IMR-90 (cell line): ENCODE measurements at regions not wholly inside any gene's neighbourhood (a gene's known extent, or its start where the extent isn't known, plus 50 kb on each side); places are given as distances from the start of the nearest gene placed in this dataset.

ENCODE experiments used
- ATAC-seq: fragments of 200-7000 bp; cut with Tn5 transposase; 2 replicates; pipeline ENCODE4 v1.9.1; 2020; ENCODE audit warnings: low read depth, mild to moderate bottlenecking, moderate library complexity
- BruUV-seq: library from RNA; stranded (reverse); fragments of 400-500 nt; replicated peaks from 2 replicates; lab custom pipeline; 2021; lab: Mats Ljungman, UMichigan
- CTCF ChIA-PET: fragments of 300-600 bp; formaldehyde crosslinking; extraction: SDS; loops from one replicate; lab custom pipeline; 2021; ENCODE audit warnings: antibody characterized with exemption; lab: Yijun Ruan, JAX
- POLR2A ChIA-PET: fragments of 300-600 bp; sonication (Branson Sonifier 250); formaldehyde crosslinking; loops from one replicate; lab custom pipeline; 2022; ENCODE audit warnings: antibody characterized with exemption; ENCODE audit not compliant: unreplicated experiment; lab: Charles Lee
- DNase-seq: peaks from one replicate; pipeline ENCODE4 v3.0.0; 2013
- H2AFZ ChIP-seq: replicated peaks from 2 replicates; pipeline ENCODE3; 2013; ENCODE audit warnings: low read length, mild to moderate bottlenecking; ENCODE audit not compliant: poor library complexity
- H2AK5ac ChIP-seq: 2 replicates; pipeline ENCODE4 v1.6.1; 2013; ENCODE audit warnings: low read depth, low read length, inconsistent platforms
- H2AK9ac ChIP-seq: replicated peaks from 2 replicates; pipeline ENCODE3; 2013; ENCODE audit warnings: mild to moderate bottlenecking, low read depth, low read length, moderate library complexity; ENCODE audit not compliant: poor library complexity
- H2BK120ac ChIP-seq: 2 replicates; pipeline ENCODE4 v1.6.1; 2013; ENCODE audit warnings: low read depth, low read length, inconsistent platforms
- H2BK15ac ChIP-seq: 3 replicates; pipeline ENCODE4 v1.6.1; 2013; ENCODE audit warnings: low read depth, low read length, inconsistent platforms
- H2BK20ac ChIP-seq: 2 replicates; pipeline ENCODE4 v1.6.1; 2013; ENCODE audit warnings: low read depth, mild to moderate bottlenecking, inconsistent platforms, low read length, moderate library complexity
- H2BK5ac ChIP-seq: 2 replicates; pipeline ENCODE4 v1.6.1; 2013; ENCODE audit warnings: mild to moderate bottlenecking, low read depth, low read length, inconsistent platforms; ENCODE audit not compliant: poor library complexity, severe bottlenecking
- H3K14ac ChIP-seq: replicated peaks from 2 replicates; pipeline ENCODE4 v1.6.1; 2013; ENCODE audit warnings: low read depth, low read length, inconsistent platforms
- H3K18ac ChIP-seq: 2 replicates; pipeline ENCODE4 v1.6.1; 2013; ENCODE audit warnings: low read depth, low read length, control low read depth
- H3K23ac ChIP-seq: 2 replicates; pipeline ENCODE4 v1.6.1; 2013; ENCODE audit warnings: low read depth, low read length, inconsistent platforms
- H3K27ac ChIP-seq: 2 replicates; pipeline ENCODE4 v1.5.1; 2013; ENCODE audit warnings: mild to moderate bottlenecking, control low read depth, low read length; ENCODE audit not compliant: insufficient read depth
- H3K27me3 ChIP-seq: 2 replicates; pipeline ENCODE4 v1.6.1; 2013; ENCODE audit warnings: low read length; ENCODE audit not compliant: control insufficient read depth, insufficient read depth
- H3K36me3 ChIP-seq: 2 replicates; pipeline ENCODE4 v1.6.1; 2013; ENCODE audit warnings: low read length, mixed read lengths; ENCODE audit not compliant: control insufficient read depth, insufficient read depth
- H3K4ac ChIP-seq: 2 replicates; pipeline ENCODE4 v1.6.1; 2013; ENCODE audit warnings: low read depth, low read length, inconsistent platforms
- H3K4me1 ChIP-seq: 2 replicates; pipeline ENCODE4 v1.6.1; 2013; ENCODE audit warnings: low read length, mixed read lengths; ENCODE audit not compliant: control insufficient read depth, insufficient read depth
- H3K4me2 ChIP-seq: 2 replicates; pipeline ENCODE4 v1.6.1; 2013; ENCODE audit warnings: low read depth, mild to moderate bottlenecking, control low read depth, low read length, moderate library complexity
- H3K4me3 ChIP-seq: 2 replicates; pipeline ENCODE4 v1.5.1; 2013; ENCODE audit warnings: low read depth, mild to moderate bottlenecking, control low read depth, low read length, moderate library complexity; ENCODE audit not compliant: insufficient read depth
- H3K56ac ChIP-seq: 2 replicates; pipeline ENCODE4 v1.6.1; 2013; ENCODE audit warnings: low read length, inconsistent platforms; ENCODE audit not compliant: insufficient read depth; ENCODE audit errors: extremely low read depth
- H3K79me1 ChIP-seq, 2 experiments: 2 replicates each; pipeline ENCODE4 v1.6.1; 2013; ENCODE audit warnings: low read length in 2 of 2, inconsistent platforms in 1 of 2, low read depth in 1 of 2
- H3K9ac ChIP-seq: 2 replicates; pipeline ENCODE4 v1.6.1; 2013; ENCODE audit warnings: low read depth, low read length, control low read depth
- H3K9me1 ChIP-seq: 2 replicates; pipeline ENCODE4 v1.6.1; 2013; ENCODE audit warnings: low read length, inconsistent platforms; ENCODE audit not compliant: insufficient read depth
- H3K9me3 ChIP-seq: 2 replicates; pipeline ENCODE4 v1.6.1; 2013; ENCODE audit warnings: low read length; ENCODE audit not compliant: control insufficient read depth, insufficient read depth
- H4K20me1 ChIP-seq: 2 replicates; pipeline ENCODE4 v1.6.1; 2013; ENCODE audit warnings: low read length, inconsistent platforms; ENCODE audit not compliant: insufficient read depth
- H4K5ac ChIP-seq: 2 replicates; pipeline ENCODE4 v1.6.1; 2013; ENCODE audit warnings: mild to moderate bottlenecking, low read depth, low read length, control low read depth
- H4K8ac ChIP-seq, 2 experiments: 2 replicates each; pipeline ENCODE4 v1.6.1; 2013; ENCODE audit warnings: low read depth in 2 of 2, low read length in 2 of 2, control low read depth in 1 of 2, inconsistent platforms in 1 of 2
- H4K91ac ChIP-seq: 2 replicates; pipeline ENCODE4 v1.6.1; 2013; ENCODE audit warnings: low read depth, low read length, inconsistent platforms; ENCODE audit not compliant: insufficient read depth
- BHLHE40 ChIP-seq: fragments of 150-350 bp; IDR thresholded peaks from 2 replicates; pipeline ENCODE4 v1.6.1; 2016; ENCODE audit warnings: mild to moderate bottlenecking, low read depth, low read length
- CEBPB ChIP-seq: IDR thresholded peaks from 2 replicates; pipeline ENCODE4 v1.6.1; 2012; ENCODE audit warnings: low read depth, low read length, improper control_type of control experiment
- CHD1 ChIP-seq: IDR thresholded peaks from 2 replicates; pipeline ENCODE4 v1.6.1; 2012; ENCODE audit warnings: low read depth, low read length, improper control_type of control experiment
- FOS ChIP-seq: fragments of 150-350 bp; IDR thresholded peaks from 2 replicates; pipeline ENCODE4 v1.6.1; 2016; ENCODE audit warnings: low read depth, low read length
- MAFK ChIP-seq: IDR thresholded peaks from 2 replicates; pipeline ENCODE4 v1.6.1; 2012; ENCODE audit warnings: low read depth, low read length, improper control_type of control experiment
- MAZ ChIP-seq: IDR thresholded peaks from 2 replicates; pipeline ENCODE4 v1.6.1; 2012; ENCODE audit warnings: low read depth, mild to moderate bottlenecking, low read length, improper control_type of control experiment, moderate library complexity, borderline replicate concordance
- MXI1 ChIP-seq: IDR thresholded peaks from 2 replicates; pipeline ENCODE4 v1.6.1; 2012; ENCODE audit warnings: low read depth, mild to moderate bottlenecking, low read length, moderate library complexity, borderline replicate concordance
- NFE2L2 ChIP-seq: fragments of 150-350 bp; IDR thresholded peaks from 2 replicates; pipeline ENCODE4 v1.6.1; 2016; ENCODE audit warnings: low read depth, mild to moderate bottlenecking, low read length
- POLR2A ChIP-seq: IDR thresholded peaks from 2 replicates; pipeline ENCODE4 v1.6.1; 2012; ENCODE audit warnings: mild to moderate bottlenecking, low read depth, low read length
- RAD21 ChIP-seq: IDR thresholded peaks from 2 replicates; pipeline ENCODE4 v1.6.1; 2012; ENCODE audit warnings: low read length, improper control_type of control experiment
- RCOR1 ChIP-seq: IDR thresholded peaks from 2 replicates; pipeline ENCODE4 v1.6.1; 2012; ENCODE audit warnings: mild to moderate bottlenecking, low read length, improper control_type of control experiment; ENCODE audit not compliant: insufficient replicate concordance
- RFX5 ChIP-seq: IDR thresholded peaks from 2 replicates; pipeline ENCODE4 v1.8.0; 2012; ENCODE audit warnings: low read depth, mild to moderate bottlenecking, low read length, moderate library complexity
- SMC3 ChIP-seq: fragments of 150-350 bp; IDR thresholded peaks from 2 replicates; pipeline ENCODE4 v1.6.1; 2016; ENCODE audit warnings: low read depth, mild to moderate bottlenecking, antibody characterized with exemption, low read length, moderate library complexity
- WGBS, 2 experiments: methylation state at CpG; one replicate each; pipeline versions ENCODE4 v1.1.5 to v1.1.7; 2013; ENCODE audit warnings: missing lambda C conversion rate in 2 of 2; ENCODE audit not compliant: insufficient read length in 1 of 2; ENCODE audit errors: extremely low coverage in 2 of 2; 5-methylcytosine and 5-hydroxymethylcytosine counted together
- dilution Hi-C: fragments of 300-500 bp; cut with HindIII; formaldehyde crosslinking; loops from one replicate; pipeline ENCODE4 v1.14.3; 2018; ENCODE audit warnings: low sequenced_read_pairs; ENCODE audit not compliant: unreplicated experiment
- in situ Hi-C: fragments of 300-500 bp; cut with MboI; formaldehyde crosslinking; loops from 3 replicates; pipeline ENCODE4 v1.14.3; 2019; ENCODE audit warnings: low sequenced_read_pairs, inconsistent platforms, mixed read lengths
- intact Hi-C: fragments of 100-400 bp; cut with micrococcal nuclease; formaldehyde crosslinking; loops from 2 replicates; pipeline ENCODE4 v1.10.0; 2022
- TF ChIP-seq, protein P1 (sequence below): fragments of 150-350 bp; IDR thresholded peaks from 2 replicates; pipeline ENCODE4 v1.6.1; 2016; ENCODE audit warnings: low read depth, mild to moderate bottlenecking, low read length, moderate library complexity, borderline replicate concordance
- TF ChIP-seq, protein P2 (sequence below): conservative IDR thresholded peaks from 2 replicates; pipeline ENCODE4 v1.5.1; 2012; ENCODE audit warnings: mild to moderate bottlenecking, low read depth, low read length, improper control_type of control experiment
- TF ChIP-seq, protein P3 (sequence below): fragments of 150-350 bp; IDR thresholded peaks from 2 replicates; pipeline ENCODE4 v1.6.1; 2017; ENCODE audit warnings: mild to moderate bottlenecking, antibody characterized with exemption, low read length, low read depth

DNA sequence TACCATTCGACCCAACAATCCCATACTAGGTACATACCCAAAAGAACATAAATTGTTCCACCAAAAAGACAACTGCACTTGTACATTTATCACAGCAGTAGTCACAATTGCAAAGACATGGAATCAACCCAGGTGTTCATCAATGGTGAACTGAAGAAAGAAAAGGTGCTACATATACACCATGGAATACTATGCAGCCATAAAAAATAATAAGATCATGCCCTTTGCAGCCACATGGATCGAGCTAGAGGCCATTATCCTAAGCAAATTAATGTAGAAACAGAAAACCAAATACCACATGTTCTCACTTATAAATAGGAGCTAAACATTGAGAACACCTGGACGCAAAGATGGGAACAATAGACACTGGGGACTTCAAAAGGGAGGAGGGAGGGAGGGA, 79.3 kb upstream of the NEBL start:
- Histone ChIP-seq H2AK9ac (no peak overlapping the region), H3K4ac (no peak overlapping the region), H4K5ac (no peak overlapping the region), H2BK5ac (no peak overlapping the region), H3K23ac (no peak overlapping the region), H3K9me3 (no peaks in the 10 kb centered on the region), H3K56ac (no peak overlapping the region), H4K91ac (no peak overlapping the region), H2AFZ (no peak overlapping the region), H3K27me3 (no peaks in the 10 kb centered on the region), H3K18ac (no peak overlapping the region), H2AK5ac (no peak overlapping the region), H3K4me1 (no peaks in the 10 kb centered on the region), H3K79me1 (no peaks in the 10 kb centered on the region), H3K27ac (no peak overlapping the region), H2BK15ac (no peak overlapping the region), H3K9me1 (no peaks in the 10 kb centered on the region), H3K14ac (no peak overlapping the region), H3K4me2 (no peak overlapping the region), H4K20me1 (no peaks in the 10 kb centered on the region), H3K9ac (no peak overlapping the region), H2BK120ac (no peak overlapping the region), H4K8ac (no peak overlapping the region), H3K36me3 (no peaks in the 10 kb centered on the region), H2BK20ac (no peak overlapping the region), H3K4me3 (no peak overlapping the region)
- DNase-seq, result no peak
- no CpG with 5 or more reads among the region's 3 CpGs for WGBS, 2 experiments
- TF ChIP-seq CEBPB (no peak), CHD1 (no peak), MAFK (no peak), FOS (no peak), BHLHE40 (no peak), MXI1 (no peak), NFE2L2 (no peak), RCOR1 (no peak), POLR2A (no peak), MAZ (no peak), RFX5 (no peak), RAD21 (no peak), SMC3 (no peak)
- TF ChIP-seq, protein P1, sequence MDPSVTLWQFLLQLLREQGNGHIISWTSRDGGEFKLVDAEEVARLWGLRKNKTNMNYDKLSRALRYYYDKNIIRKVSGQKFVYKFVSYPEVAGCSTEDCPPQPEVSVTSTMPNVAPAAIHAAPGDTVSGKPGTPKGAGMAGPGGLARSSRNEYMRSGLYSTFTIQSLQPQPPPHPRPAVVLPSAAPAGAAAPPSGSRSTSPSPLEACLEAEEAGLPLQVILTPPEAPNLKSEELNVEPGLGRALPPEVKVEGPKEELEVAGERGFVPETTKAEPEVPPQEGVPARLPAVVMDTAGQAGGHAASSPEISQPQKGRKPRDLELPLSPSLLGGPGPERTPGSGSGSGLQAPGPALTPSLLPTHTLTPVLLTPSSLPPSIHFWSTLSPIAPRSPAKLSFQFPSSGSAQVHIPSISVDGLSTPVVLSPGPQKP, result no peak
- TF ChIP-seq, protein P2, sequence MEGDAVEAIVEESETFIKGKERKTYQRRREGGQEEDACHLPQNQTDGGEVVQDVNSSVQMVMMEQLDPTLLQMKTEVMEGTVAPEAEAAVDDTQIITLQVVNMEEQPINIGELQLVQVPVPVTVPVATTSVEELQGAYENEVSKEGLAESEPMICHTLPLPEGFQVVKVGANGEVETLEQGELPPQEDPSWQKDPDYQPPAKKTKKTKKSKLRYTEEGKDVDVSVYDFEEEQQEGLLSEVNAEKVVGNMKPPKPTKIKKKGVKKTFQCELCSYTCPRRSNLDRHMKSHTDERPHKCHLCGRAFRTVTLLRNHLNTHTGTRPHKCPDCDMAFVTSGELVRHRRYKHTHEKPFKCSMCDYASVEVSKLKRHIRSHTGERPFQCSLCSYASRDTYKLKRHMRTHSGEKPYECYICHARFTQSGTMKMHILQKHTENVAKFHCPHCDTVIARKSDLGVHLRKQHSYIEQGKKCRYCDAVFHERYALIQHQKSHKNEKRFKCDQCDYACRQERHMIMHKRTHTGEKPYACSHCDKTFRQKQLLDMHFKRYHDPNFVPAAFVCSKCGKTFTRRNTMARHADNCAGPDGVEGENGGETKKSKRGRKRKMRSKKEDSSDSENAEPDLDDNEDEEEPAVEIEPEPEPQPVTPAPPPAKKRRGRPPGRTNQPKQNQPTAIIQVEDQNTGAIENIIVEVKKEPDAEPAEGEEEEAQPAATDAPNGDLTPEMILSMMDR, result no peak
- TF ChIP-seq, protein P3, sequence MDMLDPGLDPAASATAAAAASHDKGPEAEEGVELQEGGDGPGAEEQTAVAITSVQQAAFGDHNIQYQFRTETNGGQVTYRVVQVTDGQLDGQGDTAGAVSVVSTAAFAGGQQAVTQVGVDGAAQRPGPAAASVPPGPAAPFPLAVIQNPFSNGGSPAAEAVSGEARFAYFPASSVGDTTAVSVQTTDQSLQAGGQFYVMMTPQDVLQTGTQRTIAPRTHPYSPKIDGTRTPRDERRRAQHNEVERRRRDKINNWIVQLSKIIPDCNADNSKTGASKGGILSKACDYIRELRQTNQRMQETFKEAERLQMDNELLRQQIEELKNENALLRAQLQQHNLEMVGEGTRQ, result no peak
- ChIA-PET POLR2A (no interaction called here), CTCF (interaction anchor here (0.6 kb wide), 1 partner anchor 1491 kb away, joined by 3 read pairs; no protein-coding TSS in a partner anchor)
- intact Hi-C loops (no loop called here), in situ Hi-C loops (no loop called here), dilution Hi-C loops (no loop called here)
- ATAC-seq, result no peak
- no TSS peak for BruUV-seq
